PC-3 (cell line): ENCODE measurements at regions not wholly inside any gene's neighbourhood (a gene's known extent, or its start where the extent isn't known, plus 50 kb on each side); places are given as distances from the start of the nearest gene placed in this dataset.

Experiments used
- ATAC-seq: fragments of 200-7000 bp; cut with Tn5 transposase; 2 replicates; pipeline ENCODE4 v1.9.1; 2020; ENCODE audit warnings: mild to moderate bottlenecking, moderate library complexity
- BruUV-seq: library from RNA; stranded (reverse); fragments of 400-500 nt; replicated peaks from 2 replicates; lab custom pipeline; 2021; lab: Mats Ljungman, UMichigan
- CTCF ChIA-PET: fragments of 300-600 bp; sonication (Branson Sonifier 250); formaldehyde crosslinking; loops from one replicate; lab custom pipeline; 2022; ENCODE audit warnings: antibody characterized with exemption; lab: Charles Lee
- POLR2A ChIA-PET: fragments of 300-600 bp; sonication (Branson Sonifier 250); formaldehyde crosslinking; loops from one replicate; lab custom pipeline; 2022; ENCODE audit warnings: antibody characterized with exemption; ENCODE audit not compliant: unreplicated experiment; lab: Charles Lee
- DNase-seq: peaks from one replicate; pipeline ENCODE4 v3.0.0-alpha.2; 2015
- H2AFZ ChIP-seq: fragments of 300-600 bp; sonication (generic); 2 replicates; pipeline ENCODE4 v1.6.0; 2016; ENCODE audit warnings: antibody characterized with exemption, low read length
- H3F3A ChIP-seq: fragments of 300-600 bp; sonication (generic); one replicate; pipeline ENCODE4 v1.6.0; 2017; ENCODE audit warnings: antibody characterized with exemption, low read length, control low read depth, mild to moderate bottlenecking; ENCODE audit not compliant: unreplicated experiment
- H3K27ac ChIP-seq: fragments of 300-600 bp; sonication (generic); 2 replicates; pipeline ENCODE4 v1.5.1; 2016; ENCODE audit warnings: mild to moderate bottlenecking, low read length
- H3K27me3 ChIP-seq: fragments of 300-600 bp; sonication (generic); 2 replicates; pipeline ENCODE4 v1.6.1; 2016; ENCODE audit warnings: low read length, mixed read lengths
- H3K36me3 ChIP-seq: fragments of 300-600 bp; sonication (generic); 2 replicates; pipeline ENCODE4 v1.6.1; 2016; ENCODE audit warnings: low read depth, mixed run types, low read length, mixed read lengths
- H3K4me1 ChIP-seq: fragments of 300-600 bp; sonication (generic); 2 replicates; pipeline ENCODE4 v1.5.1; 2016; ENCODE audit warnings: low read length; ENCODE audit not compliant: insufficient read depth
- H3K4me2 ChIP-seq: fragments of 300-600 bp; sonication (generic); 2 replicates; pipeline ENCODE4 v1.6.0; 2016; ENCODE audit warnings: low read length
- H3K4me3 ChIP-seq: fragments of 300-600 bp; sonication (generic); 2 replicates; pipeline ENCODE4 v1.5.1; 2016; ENCODE audit warnings: mild to moderate bottlenecking, low read length, mixed read lengths
- H3K79me2 ChIP-seq: fragments of 300-600 bp; sonication (generic); 2 replicates; pipeline ENCODE4 v1.6.1; 2017; ENCODE audit warnings: low read length, mixed read lengths
- H3K9ac ChIP-seq: fragments of 300-600 bp; sonication (generic); 2 replicates; pipeline ENCODE4 v1.6.0; 2016; ENCODE audit warnings: mild to moderate bottlenecking, low read length
- H3K9me2 ChIP-seq: fragments of 300-600 bp; sonication (generic); replicated peaks from 2 replicates; pipeline ENCODE4 v1.6.1; 2016; ENCODE audit warnings: mixed run types, low read length, mixed read lengths
- H3K9me3 ChIP-seq: fragments of 300-600 bp; sonication (generic); 2 replicates; pipeline ENCODE4 v1.6.1; 2016; ENCODE audit warnings: low read length, mixed read lengths
- H4K20me1 ChIP-seq: fragments of 300-600 bp; sonication (generic); 2 replicates; pipeline ENCODE4 v1.6.1; 2016; ENCODE audit warnings: low read length, mixed read lengths
- EZH2 ChIP-seq: fragments of 300-600 bp; sonication (generic); IDR thresholded peaks from one replicate; pipeline ENCODE4 v1.6.1; 2017; ENCODE audit warnings: antibody characterized with exemption, mild to moderate bottlenecking, low read length; ENCODE audit not compliant: unreplicated experiment
- EZH2phosphoT487 ChIP-seq: fragments of 300-600 bp; sonication (generic); IDR thresholded peaks from 2 replicates; pipeline ENCODE4 v1.6.1; 2018; ENCODE audit warnings: mild to moderate bottlenecking, antibody characterized with exemption, low read length, borderline replicate concordance
- intact Hi-C: fragments of 100-400 bp; cut with micrococcal nuclease; formaldehyde crosslinking; loops from 2 replicates; pipeline ENCODE4 v1.9.0; 2023
- TF ChIP-seq, protein P1 (sequence below): fragments of 300-600 bp; sonication (generic); conservative IDR thresholded peaks from 2 replicates; pipeline ENCODE4 v1.5.1; 2017; ENCODE audit warnings: antibody characterized with exemption, low read depth, mild to moderate bottlenecking, low read length

DNA sequence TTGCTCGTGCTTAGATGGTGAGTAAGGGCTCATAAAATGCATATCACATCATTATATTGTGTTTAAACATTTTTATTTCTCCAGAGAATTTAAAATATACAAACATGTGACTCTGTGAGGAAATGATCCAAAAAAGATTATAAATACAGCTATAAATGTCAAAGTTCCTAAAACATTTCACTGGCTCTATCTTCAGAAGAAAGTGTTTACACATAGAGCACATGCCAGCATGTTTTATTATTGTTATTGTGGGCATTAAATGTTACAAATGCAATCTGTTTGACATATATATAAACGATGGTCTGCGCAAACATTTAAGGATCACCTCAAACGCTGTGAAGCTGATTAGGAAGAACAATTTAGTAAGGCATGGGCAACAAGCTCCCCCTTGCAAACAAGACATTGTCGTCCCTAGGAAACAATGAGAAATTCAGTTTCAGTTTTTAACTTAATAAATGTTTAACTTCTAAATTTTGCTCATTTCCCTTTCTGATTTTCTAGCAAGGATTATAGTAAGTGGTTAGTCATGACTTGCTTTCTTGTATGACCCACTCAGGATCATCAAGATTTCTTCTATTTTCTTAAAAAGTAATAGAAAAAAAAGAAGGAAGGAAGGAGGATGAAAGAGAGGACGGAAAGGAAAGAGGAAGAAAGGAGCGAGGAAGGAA lies 207.5 kb downstream of the SATB1 start:
- intact Hi-C loops = no loop called here
- Histone ChIP-seq H3K4me3 (no peak overlapping the region), H2AFZ (peak overlapping the region; percentile 36), H3K9ac (no peak overlapping the region), H3K27me3 (no peaks in the 10 kb centered on the region), H3F3A (no peaks in the 10 kb centered on the region), H3K27ac (peak overlapping the region; percentile 24; the same call in 1 of the 2 replicates), H3K36me3 (no peaks in the 10 kb centered on the region), H3K9me3 (no peaks in the 10 kb centered on the region), H3K79me2 (no peaks in the 10 kb centered on the region), H3K4me2 (peak overlapping the region; percentile 44), H3K9me2 (no peaks in the 10 kb centered on the region), H4K20me1 (no peaks in the 10 kb centered on the region), H3K4me1 (peaks cover 12% of the 10 kb centered on the region)
- ATAC-seq (peak; percentile 84), DNase-seq (peak; percentile 42)
- no TSS peak for BruUV-seq
- POLR2A ChIA-PET = interaction anchor here (0.5 kb wide), 1 partner anchor 83 kb away, joined by 3 read pairs; no protein-coding TSS in a partner anchor
- TF ChIP-seq, protein P1, sequence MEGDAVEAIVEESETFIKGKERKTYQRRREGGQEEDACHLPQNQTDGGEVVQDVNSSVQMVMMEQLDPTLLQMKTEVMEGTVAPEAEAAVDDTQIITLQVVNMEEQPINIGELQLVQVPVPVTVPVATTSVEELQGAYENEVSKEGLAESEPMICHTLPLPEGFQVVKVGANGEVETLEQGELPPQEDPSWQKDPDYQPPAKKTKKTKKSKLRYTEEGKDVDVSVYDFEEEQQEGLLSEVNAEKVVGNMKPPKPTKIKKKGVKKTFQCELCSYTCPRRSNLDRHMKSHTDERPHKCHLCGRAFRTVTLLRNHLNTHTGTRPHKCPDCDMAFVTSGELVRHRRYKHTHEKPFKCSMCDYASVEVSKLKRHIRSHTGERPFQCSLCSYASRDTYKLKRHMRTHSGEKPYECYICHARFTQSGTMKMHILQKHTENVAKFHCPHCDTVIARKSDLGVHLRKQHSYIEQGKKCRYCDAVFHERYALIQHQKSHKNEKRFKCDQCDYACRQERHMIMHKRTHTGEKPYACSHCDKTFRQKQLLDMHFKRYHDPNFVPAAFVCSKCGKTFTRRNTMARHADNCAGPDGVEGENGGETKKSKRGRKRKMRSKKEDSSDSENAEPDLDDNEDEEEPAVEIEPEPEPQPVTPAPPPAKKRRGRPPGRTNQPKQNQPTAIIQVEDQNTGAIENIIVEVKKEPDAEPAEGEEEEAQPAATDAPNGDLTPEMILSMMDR = no peak
- TF ChIP-seq EZH2phosphoT487 = no peak
- no peak for TF ChIP-seq EZH2
- CTCF ChIA-PET = interaction anchor here (0.7 kb wide), 1 partner anchor 118 kb away, joined by 3 read pairs; no protein-coding TSS in a partner anchor

DNA sequence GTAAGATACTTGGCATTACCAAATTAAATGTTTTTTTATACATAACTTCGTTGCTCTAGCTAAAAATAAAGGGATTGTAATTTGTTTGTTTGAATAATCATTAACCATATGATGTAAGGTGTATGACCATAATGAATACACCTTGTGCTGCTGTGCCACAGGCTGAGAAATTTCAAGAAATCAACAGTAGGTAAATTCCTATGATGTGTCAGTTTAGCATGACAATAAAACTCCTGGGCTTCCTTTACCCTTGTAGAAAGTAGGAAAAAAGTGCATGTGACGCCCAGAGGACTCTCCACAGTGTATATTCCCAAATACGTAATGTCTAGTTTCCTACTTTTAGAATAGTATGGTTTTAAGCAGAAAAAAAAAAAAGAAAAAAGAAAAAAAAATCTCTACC lies 208.1 kb downstream of the SATB1 start:
- Histone ChIP-seq H3K79me2 (no peaks in the 10 kb centered on the region), H4K20me1 (no peaks in the 10 kb centered on the region), H3K4me2 (peak overlapping the region; percentile 44), H3K36me3 (no peaks in the 10 kb centered on the region), H3K27me3 (no peaks in the 10 kb centered on the region), H3F3A (no peaks in the 10 kb centered on the region), H3K27ac (0 out of 2 replicates have a peak overlapping the region, but pooled peaks have one; percentile 24), H2AFZ (peak overlapping the region; percentile 36; the same call in 1 of the 2 replicates), H3K4me3 (no peak overlapping the region), H3K9me3 (no peaks in the 10 kb centered on the region), H3K9ac (no peak overlapping the region), H3K9me2 (no peaks in the 10 kb centered on the region), H3K4me1 (peaks cover 12% of the 10 kb centered on the region)
- TF ChIP-seq EZH2 (no peak), EZH2phosphoT487 (no peak)
- TF ChIP-seq, protein P1 = no peak
- ChIA-PET CTCF (no interaction called here), POLR2A (no interaction called here)
- DNase-seq (peak; percentile 11), ATAC-seq (peak; percentile 69)
- no TSS peak for BruUV-seq
- intact Hi-C loops = no loop called here

DNA sequence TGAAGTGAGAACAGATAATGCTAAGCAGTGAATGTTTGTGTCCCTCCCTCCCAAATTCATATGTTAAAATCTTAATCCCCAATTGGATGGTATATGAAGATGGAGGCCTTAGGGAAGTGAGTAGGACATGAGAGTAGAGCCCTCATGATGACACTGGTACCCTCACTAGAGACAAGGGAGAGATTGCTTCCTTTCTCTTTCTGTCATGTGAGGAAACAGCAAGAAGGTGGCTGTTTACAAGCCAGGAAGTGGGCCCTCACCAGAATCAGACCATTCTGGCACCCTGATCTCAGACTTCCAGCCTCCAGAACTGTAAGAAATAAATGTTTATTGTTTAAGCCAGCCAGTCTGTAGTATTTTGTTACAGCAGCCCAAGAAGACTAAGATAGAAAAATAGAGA lies 209.5 kb downstream of the SATB1 start:
- Histone ChIP-seq H3K27ac (no peak overlapping the region), H4K20me1 (no peaks in the 10 kb centered on the region), H3K9me3 (no peaks in the 10 kb centered on the region), H3K4me1 (peaks cover 12% of the 10 kb centered on the region), H3K27me3 (no peaks in the 10 kb centered on the region), H3K9me2 (no peaks in the 10 kb centered on the region), H2AFZ (0 out of 2 replicates have a peak overlapping the region, but pooled peaks have one; percentile 4), H3K9ac (no peak overlapping the region), H3F3A (no peaks in the 10 kb centered on the region), H3K4me2 (no peak overlapping the region), H3K4me3 (no peak overlapping the region), H3K79me2 (no peaks in the 10 kb centered on the region), H3K36me3 (no peaks in the 10 kb centered on the region)
- no peak for DNase-seq
- POLR2A ChIA-PET = no interaction called here
- TF ChIP-seq, protein P1 = no peak
- TF ChIP-seq EZH2 = no peak
- TF ChIP-seq EZH2phosphoT487 = no peak
- ATAC-seq = no peak
- CTCF ChIA-PET = no interaction called here
- no TSS peak for BruUV-seq
- intact Hi-C loops = no loop called here
